Psoas muscle (tissue), 7 donors: ENCODE measurements at regions not wholly inside any gene's neighbourhood (a gene's known extent, or its start where the extent isn't known, plus 50 kb on each side); places are given as distances from the start of the nearest gene placed in this dataset.

ENCODE experiments used
- ATAC-seq, 4 donors: fragments of 200-7000 bp; cut with Tn5 transposase; one replicate each; pipeline ENCODE4 v1.9.1; 2020; ENCODE audit warnings: moderate library complexity in 3 of 4, mild to moderate bottlenecking in 2 of 4
- DNase-seq, 2 donors: peaks; one replicate each; pipeline ENCODE4 v3.0.0-alpha.2; 2020
- H3K27ac ChIP-seq: fragments of 200-600 bp; one replicate; pipeline ENCODE4 v1.8.0; 2022
- H3K27me3 ChIP-seq, 3 donors: fragments of 200-600 bp in 1 of 3; one replicate each; pipeline versions ENCODE4 v1.6.1 to v1.8.0; 2013 to 2022; ENCODE audit warnings: low read length in 2 of 3, mild to moderate bottlenecking in 2 of 3, moderate library complexity in 1 of 3; ENCODE audit not compliant: insufficient read depth in 3 of 3
- H3K36me3 ChIP-seq, 2 donors: fragments of 200-600 bp in 1 of 2; one replicate each; pipeline versions ENCODE4 v1.6.1 to v1.8.0; 2013 to 2022; ENCODE audit warnings: low read depth in 1 of 2, mild to moderate bottlenecking in 1 of 2, moderate library complexity in 1 of 2; ENCODE audit not compliant: insufficient read depth in 1 of 2
- H3K4me1 ChIP-seq: fragments of 200-600 bp; one replicate; pipeline ENCODE4 v1.8.0; 2022
- H3K4me3 ChIP-seq: fragments of 200-600 bp; one replicate; pipeline ENCODE4 v1.8.0; 2022; ENCODE audit warnings: mild to moderate bottlenecking
- H3K9me3 ChIP-seq: fragments of 200-600 bp; one replicate; pipeline ENCODE4 v1.8.0; 2022
- WGBS, 3 donors: extraction: QIAGEN DNeasy Blood & Tissue Kit; methylation state at CpG; one replicate each; pipeline versions ENCODE4 v1.1.6 to v1.1.7; 2013; 5-methylcytosine and 5-hydroxymethylcytosine counted together
- intact Hi-C, 2 donors: fragments of 100-400 bp; cut with DNase I; formaldehyde crosslinking; loops; one replicate each; pipeline versions ENCODE4 v1.11.0 to v1.14.2; 2022
- TF ChIP-seq, protein P1 (sequence below): fragments of 200-600 bp; IDR thresholded peaks from one replicate; pipeline ENCODE4 v1.8.0; 2022; ENCODE audit warnings: antibody characterized with exemption
- donor health status: healthy with polysubstance abuse.
- donor health status: DM: no; HTN: no; CAD: no; lungs with moderate emphysema.
- donor health status: Bipolar disorder and iron deficiency.
- donor health status: healthy.
- donor health status: DM: yes; HTN: yes; CAD: no.
- donor health status: DM: no; HTN: no; CAD: no.
- donor health status: DM: yes; HTN: yes; CAD: no.

DNA sequence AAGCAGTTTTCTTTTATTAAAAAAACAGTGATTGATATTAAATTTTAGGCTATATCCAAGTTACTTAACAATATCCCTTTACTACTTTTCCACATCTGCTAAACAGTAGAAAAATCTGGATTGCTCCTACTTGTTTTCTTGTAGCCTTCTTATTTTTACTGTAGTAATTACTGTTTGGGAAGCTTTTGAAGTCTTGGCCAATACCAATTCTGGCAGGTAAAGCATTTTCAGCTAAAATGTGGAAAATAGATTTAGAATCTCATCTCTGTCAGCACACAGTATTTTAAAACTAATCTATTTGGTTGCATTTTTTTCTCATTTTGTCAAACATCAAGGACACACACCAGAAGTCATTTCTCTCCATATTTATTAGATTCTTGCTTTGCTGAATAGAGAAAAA lies 1485.7 kb upstream of the PIK3C3 start:
- DNase-seq (no peak), ATAC-seq (no peak)
- no peak overlapping the region for H3K4me3 ChIP-seq
- no peaks in the 10 kb centered on the region for H3K4me1 ChIP-seq
- TF ChIP-seq, protein P1, sequence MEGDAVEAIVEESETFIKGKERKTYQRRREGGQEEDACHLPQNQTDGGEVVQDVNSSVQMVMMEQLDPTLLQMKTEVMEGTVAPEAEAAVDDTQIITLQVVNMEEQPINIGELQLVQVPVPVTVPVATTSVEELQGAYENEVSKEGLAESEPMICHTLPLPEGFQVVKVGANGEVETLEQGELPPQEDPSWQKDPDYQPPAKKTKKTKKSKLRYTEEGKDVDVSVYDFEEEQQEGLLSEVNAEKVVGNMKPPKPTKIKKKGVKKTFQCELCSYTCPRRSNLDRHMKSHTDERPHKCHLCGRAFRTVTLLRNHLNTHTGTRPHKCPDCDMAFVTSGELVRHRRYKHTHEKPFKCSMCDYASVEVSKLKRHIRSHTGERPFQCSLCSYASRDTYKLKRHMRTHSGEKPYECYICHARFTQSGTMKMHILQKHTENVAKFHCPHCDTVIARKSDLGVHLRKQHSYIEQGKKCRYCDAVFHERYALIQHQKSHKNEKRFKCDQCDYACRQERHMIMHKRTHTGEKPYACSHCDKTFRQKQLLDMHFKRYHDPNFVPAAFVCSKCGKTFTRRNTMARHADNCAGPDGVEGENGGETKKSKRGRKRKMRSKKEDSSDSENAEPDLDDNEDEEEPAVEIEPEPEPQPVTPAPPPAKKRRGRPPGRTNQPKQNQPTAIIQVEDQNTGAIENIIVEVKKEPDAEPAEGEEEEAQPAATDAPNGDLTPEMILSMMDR: no peak
- H3K9me3 ChIP-seq: no peaks in the 10 kb centered on the region
- no peak overlapping the region for H3K27ac ChIP-seq
- intact Hi-C loops: no loop called here
- H3K27me3 ChIP-seq: no peaks in the 10 kb centered on the region
- H3K36me3 ChIP-seq: no peaks in the 10 kb centered on the region

DNA sequence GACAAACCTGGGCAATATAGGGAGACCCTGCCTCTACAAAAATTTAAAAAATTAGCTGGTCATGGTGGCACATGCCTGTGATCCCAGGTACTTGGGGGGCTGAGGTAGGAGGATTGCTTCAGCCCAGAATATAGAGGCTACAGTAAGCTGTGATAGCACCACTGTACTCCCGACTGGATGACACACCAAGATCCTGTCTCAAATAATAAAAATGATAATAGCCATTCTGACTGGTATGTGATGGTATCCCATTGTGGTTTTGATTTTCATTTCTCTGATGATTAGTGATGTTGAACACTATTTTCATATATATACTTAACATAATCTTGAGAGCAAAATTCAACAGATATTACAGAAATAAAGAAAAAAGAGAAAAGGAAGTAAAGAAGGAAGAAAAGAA lies 1491.0 kb upstream of the PIK3C3 start:
- intact Hi-C loops: no loop called here
- ATAC-seq: no peak

DNA sequence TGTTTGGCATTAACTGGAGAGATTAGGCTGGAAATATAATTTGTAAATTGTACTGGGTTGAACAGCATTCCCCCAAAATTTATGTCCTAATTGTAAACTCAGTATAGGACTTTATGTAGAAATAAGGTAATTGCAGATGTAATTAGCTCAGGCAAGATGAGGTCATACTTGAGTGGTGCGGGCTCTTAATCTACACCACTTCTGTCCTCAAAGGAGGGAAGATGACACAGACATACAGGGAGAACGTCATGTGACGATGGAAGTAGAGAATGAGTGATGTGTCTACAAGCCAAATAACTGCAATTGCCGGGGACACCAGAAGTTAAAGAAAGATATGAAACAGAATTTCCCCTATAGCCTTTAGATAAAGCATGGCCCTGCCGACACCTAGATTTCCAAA lies 1501.1 kb upstream of the PIK3C3 start:
- ATAC-seq (no peak), DNase-seq (no peak)
- Histone ChIP-seq H3K36me3 (no peaks in the 10 kb centered on the region), H3K4me3 (no peak overlapping the region), H3K4me1 (no peaks in the 10 kb centered on the region), H3K27me3 (no peaks in the 10 kb centered on the region), H3K9me3 (no peaks in the 10 kb centered on the region), H3K27ac (no peak overlapping the region)
- WGBS, 3 donors: 94 to 97% (median 95%) methylated on average over 5 of the region's 5 CpGs
- TF ChIP-seq, protein P1: no peak
- intact Hi-C loops: no loop called here

More for the DNA sequence above, 1491.0 kb upstream of the PIK3C3 start:
- 75 to 83% (median 83%) methylated on average over 1 of the region's 1 CpG for WGBS, 3 donors
- no peaks in the 10 kb centered on the region for H3K36me3 ChIP-seq
- H3K27me3 ChIP-seq: no peaks in the 10 kb centered on the region
- TF ChIP-seq, protein P1: no peak
- H3K9me3 ChIP-seq: no peaks in the 10 kb centered on the region
- H3K4me1 ChIP-seq: no peaks in the 10 kb centered on the region
- DNase-seq: no peak
- no peak overlapping the region for H3K27ac ChIP-seq
- no peak overlapping the region for H3K4me3 ChIP-seq

DNA sequence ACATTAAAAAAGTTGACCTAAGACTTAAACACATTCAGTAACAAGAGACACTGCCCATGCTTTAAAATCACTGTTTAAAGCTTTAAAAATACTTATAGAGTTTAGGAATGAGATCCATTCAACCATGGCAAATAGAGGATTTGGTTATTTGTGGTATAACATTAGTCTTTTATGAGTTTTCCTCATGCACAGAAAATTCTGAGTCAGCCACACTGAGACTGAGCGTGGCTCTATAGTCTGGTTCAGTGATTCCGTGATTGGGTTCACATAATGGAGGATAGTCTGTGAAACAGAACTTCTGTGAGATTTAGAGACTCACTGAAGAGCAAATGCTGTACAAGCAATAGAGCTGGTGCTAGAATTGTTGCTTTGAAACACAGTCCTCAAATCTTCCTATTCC lies 1502.4 kb upstream of the PIK3C3 start:
- DNase-seq (no peak), ATAC-seq (no peak)
- intact Hi-C loops: no loop called here
- Histone ChIP-seq H3K4me3 (no peak overlapping the region), H3K4me1 (no peaks in the 10 kb centered on the region), H3K36me3 (no peaks in the 10 kb centered on the region), H3K9me3 (no peaks in the 10 kb centered on the region), H3K27me3 (no peaks in the 10 kb centered on the region), H3K27ac (no peak overlapping the region)
- TF ChIP-seq, protein P1: no peak
- 57 to 67% (median 59%) methylated on average over 2 of the region's 2 CpGs for WGBS, 3 donors

DNA sequence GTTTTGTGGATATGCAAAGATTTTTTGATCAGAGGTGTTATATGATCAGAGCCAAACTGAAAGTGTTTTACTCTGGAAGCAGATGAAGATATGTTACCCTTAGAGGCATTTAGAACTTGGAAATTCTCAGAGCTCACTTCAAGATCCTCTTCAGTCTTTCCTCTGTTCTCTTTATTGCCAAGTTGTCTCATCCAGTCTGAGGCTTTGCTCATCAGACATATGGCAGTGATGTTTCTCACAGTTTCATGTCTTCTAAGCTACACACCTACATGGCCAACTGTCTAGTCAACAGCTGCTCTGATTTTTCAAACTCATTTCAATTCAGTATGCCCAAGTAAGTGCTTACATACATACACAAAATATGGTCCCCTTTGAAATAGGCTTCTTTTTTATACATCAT lies 1504.3 kb upstream of the PIK3C3 start:
- Histone ChIP-seq H3K27me3 (no peaks in the 10 kb centered on the region), H3K9me3 (no peaks in the 10 kb centered on the region), H3K4me1 (no peaks in the 10 kb centered on the region), H3K27ac (no peak overlapping the region), H3K4me3 (no peak overlapping the region), H3K36me3 (no peaks in the 10 kb centered on the region)
- no peak for DNase-seq
- TF ChIP-seq, protein P1: no peak
- intact Hi-C loops: no loop called here
- ATAC-seq: no peak
